ENCODE measurements at regions not wholly inside any gene's neighbourhood (a gene's known extent, or its start where the extent isn't known, plus 50 kb on each side); places are given as distances from the start of the nearest gene placed in this dataset.

- 35 to 62% methylated on average over 2 of the region's 2 CpGs for WGBS, 2 donors
- DNase-seq (peak in 1 of 3 donors; percentile 26), ATAC-seq (ENCODE audit: insufficient read depth, low FRiP score) (no peak)
- no peak for TF ChIP-seq CTCF (IDR thresholded peaks at IDR 0.05; ENCODE audit: control extremely low read depth, extremely low read depth)
- no peak overlapping the region for H3K9ac ChIP-seq (ENCODE audit: insufficient read depth in 1 of 2, low read length in 2 of 2)
- H3K9me3 ChIP-seq (ENCODE audit: control insufficient read depth in 4 of 4, insufficient read depth in 3 of 4, low read length in 3 of 4), result no peaks in the 10 kb centered on the region
- no peaks in the 10 kb centered on the region for H3K27me3 ChIP-seq (ENCODE audit: control insufficient read depth in 3 of 3, insufficient read depth in 3 of 3, low read length in 2 of 3)
- no peak overlapping the region for H3K4me3 ChIP-seq
- peaks cover 0 to 12% (median 0%) of the 10 kb centered on the region in 5 donors for H3K4me1 ChIP-seq (ENCODE audit: control insufficient read depth in 5 of 5, insufficient read depth in 5 of 5, low read length in 5 of 5)
- no peaks in the 10 kb centered on the region for H3K36me3 ChIP-seq (ENCODE audit: control insufficient read depth in 4 of 4, insufficient read depth in 4 of 4, low read length in 4 of 4)
- no peak overlapping the region for H3K27ac ChIP-seq (ENCODE audit: low read depth in 1 of 2, low read length in 1 of 2)
Observed at GRCh38 chr4:179116581-179116980, 1674.3 kb upstream of the AGA start.

GRCh38 chr4:179123084-179123483, 1680.8 kb upstream of the AGA start:
- no peaks in the 10 kb centered on the region for H3K9me3 ChIP-seq (ENCODE audit: control insufficient read depth in 4 of 4, insufficient read depth in 3 of 4, low read length in 3 of 4)
- no peak overlapping the region for H3K9ac ChIP-seq (ENCODE audit: insufficient read depth in 1 of 2, low read length in 2 of 2)
- H3K27ac ChIP-seq (ENCODE audit: low read depth in 1 of 2, low read length in 1 of 2), result no peak overlapping the region
- no peaks in the 10 kb centered on the region for H3K4me1 ChIP-seq (ENCODE audit: control insufficient read depth in 5 of 5, insufficient read depth in 5 of 5, low read length in 5 of 5)
- H3K36me3 ChIP-seq (ENCODE audit: control insufficient read depth in 4 of 4, insufficient read depth in 4 of 4, low read length in 4 of 4), result no peaks in the 10 kb centered on the region
- TF ChIP-seq CTCF (IDR thresholded peaks at IDR 0.05; ENCODE audit: control extremely low read depth, extremely low read depth), result no peak
- WGBS, 2 donors, result 89 to 96% methylated on average over 2 of the region's 2 CpGs
- no peak for ATAC-seq (ENCODE audit: insufficient read depth, low FRiP score)
- H3K4me3 ChIP-seq, result no peak overlapping the region
- DNase-seq, result no peak
- no peaks in the 10 kb centered on the region for H3K27me3 ChIP-seq (ENCODE audit: control insufficient read depth in 3 of 3, insufficient read depth in 3 of 3, low read length in 2 of 3)

GRCh38 chr4:179124419-179124818, 1682.2 kb upstream of the AGA start:
- TF ChIP-seq CTCF (IDR thresholded peaks at IDR 0.05; ENCODE audit: control extremely low read depth, extremely low read depth), result no peak
- ATAC-seq (ENCODE audit: insufficient read depth, low FRiP score), result no peak
- no peaks in the 10 kb centered on the region for H3K4me1 ChIP-seq (ENCODE audit: control insufficient read depth in 5 of 5, insufficient read depth in 5 of 5, low read length in 5 of 5)
- no peak for DNase-seq
- no peak overlapping the region for H3K4me3 ChIP-seq
- no peaks in the 10 kb centered on the region for H3K9me3 ChIP-seq (ENCODE audit: control insufficient read depth in 4 of 4, insufficient read depth in 3 of 4, low read length in 3 of 4)
- no peak overlapping the region for H3K9ac ChIP-seq (ENCODE audit: insufficient read depth in 1 of 2, low read length in 2 of 2)
- 89 to 94% methylated on average over 4 of the region's 4 CpGs for WGBS, 2 donors
- no peaks in the 10 kb centered on the region for H3K36me3 ChIP-seq (ENCODE audit: control insufficient read depth in 4 of 4, insufficient read depth in 4 of 4, low read length in 4 of 4)
- H3K27ac ChIP-seq (ENCODE audit: low read depth in 1 of 2, low read length in 1 of 2), result no peak overlapping the region
- no peaks in the 10 kb centered on the region for H3K27me3 ChIP-seq (ENCODE audit: control insufficient read depth in 3 of 3, insufficient read depth in 3 of 3, low read length in 2 of 3)

GRCh38 chr4:179124957-179125356, 1682.7 kb upstream of the AGA start:
- DNase-seq (no peak), ATAC-seq (ENCODE audit: insufficient read depth, low FRiP score) (no peak)
- Histone ChIP-seq H3K27ac (ENCODE audit: low read depth in 1 of 2, low read length in 1 of 2) (no peak overlapping the region), H3K4me3 (no peak overlapping the region), H3K9ac (ENCODE audit: insufficient read depth in 1 of 2, low read length in 2 of 2) (no peak overlapping the region), H3K4me1 (ENCODE audit: control insufficient read depth in 5 of 5, insufficient read depth in 5 of 5, low read length in 5 of 5) (no peaks in the 10 kb centered on the region), H3K9me3 (ENCODE audit: control insufficient read depth in 4 of 4, insufficient read depth in 3 of 4, low read length in 3 of 4) (no peaks in the 10 kb centered on the region), H3K27me3 (ENCODE audit: control insufficient read depth in 3 of 3, insufficient read depth in 3 of 3, low read length in 2 of 3) (no peaks in the 10 kb centered on the region), H3K36me3 (ENCODE audit: control insufficient read depth in 4 of 4, insufficient read depth in 4 of 4, low read length in 4 of 4) (no peaks in the 10 kb centered on the region)
- WGBS, 2 donors, result 43 to 47% methylated on average over 1 of the region's 1 CpG
- no peak for TF ChIP-seq CTCF (IDR thresholded peaks at IDR 0.05; ENCODE audit: control extremely low read depth, extremely low read depth)
